PC-3 (cell line): ENCODE measurements at regions not wholly inside any gene's neighbourhood (a gene's known extent, or its start where the extent isn't known, plus 50 kb on each side); places are given as distances from the start of the nearest gene placed in this dataset.

Experiments
- ATAC-seq: fragments of 200-7000 bp; cut with Tn5 transposase; 2 replicates; pipeline ENCODE4 v1.9.1; 2020; ENCODE audit warnings: mild to moderate bottlenecking, moderate library complexity
- BruUV-seq: library from RNA; stranded (reverse); fragments of 400-500 nt; replicated peaks from 2 replicates; lab custom pipeline; 2021; lab: Mats Ljungman, UMichigan
- CTCF ChIA-PET: fragments of 300-600 bp; sonication (Branson Sonifier 250); formaldehyde crosslinking; loops from one replicate; lab custom pipeline; 2022; ENCODE audit warnings: antibody characterized with exemption; lab: Charles Lee
- POLR2A ChIA-PET: fragments of 300-600 bp; sonication (Branson Sonifier 250); formaldehyde crosslinking; loops from one replicate; lab custom pipeline; 2022; ENCODE audit warnings: antibody characterized with exemption; ENCODE audit not compliant: unreplicated experiment; lab: Charles Lee
- DNase-seq: peaks from one replicate; pipeline ENCODE4 v3.0.0-alpha.2; 2015
- H2AFZ ChIP-seq: fragments of 300-600 bp; sonication (generic); 2 replicates; pipeline ENCODE4 v1.6.0; 2016; ENCODE audit warnings: antibody characterized with exemption, low read length
- H3F3A ChIP-seq: fragments of 300-600 bp; sonication (generic); one replicate; pipeline ENCODE4 v1.6.0; 2017; ENCODE audit warnings: antibody characterized with exemption, low read length, control low read depth, mild to moderate bottlenecking; ENCODE audit not compliant: unreplicated experiment
- H3K27ac ChIP-seq: fragments of 300-600 bp; sonication (generic); 2 replicates; pipeline ENCODE4 v1.5.1; 2016; ENCODE audit warnings: mild to moderate bottlenecking, low read length
- H3K27me3 ChIP-seq: fragments of 300-600 bp; sonication (generic); 2 replicates; pipeline ENCODE4 v1.6.1; 2016; ENCODE audit warnings: low read length, mixed read lengths
- H3K36me3 ChIP-seq: fragments of 300-600 bp; sonication (generic); 2 replicates; pipeline ENCODE4 v1.6.1; 2016; ENCODE audit warnings: low read depth, mixed run types, low read length, mixed read lengths
- H3K4me1 ChIP-seq: fragments of 300-600 bp; sonication (generic); 2 replicates; pipeline ENCODE4 v1.5.1; 2016; ENCODE audit warnings: low read length; ENCODE audit not compliant: insufficient read depth
- H3K4me2 ChIP-seq: fragments of 300-600 bp; sonication (generic); 2 replicates; pipeline ENCODE4 v1.6.0; 2016; ENCODE audit warnings: low read length
- H3K4me3 ChIP-seq: fragments of 300-600 bp; sonication (generic); 2 replicates; pipeline ENCODE4 v1.5.1; 2016; ENCODE audit warnings: mild to moderate bottlenecking, low read length, mixed read lengths
- H3K79me2 ChIP-seq: fragments of 300-600 bp; sonication (generic); 2 replicates; pipeline ENCODE4 v1.6.1; 2017; ENCODE audit warnings: low read length, mixed read lengths
- H3K9ac ChIP-seq: fragments of 300-600 bp; sonication (generic); 2 replicates; pipeline ENCODE4 v1.6.0; 2016; ENCODE audit warnings: mild to moderate bottlenecking, low read length
- H3K9me2 ChIP-seq: fragments of 300-600 bp; sonication (generic); replicated peaks from 2 replicates; pipeline ENCODE4 v1.6.1; 2016; ENCODE audit warnings: mixed run types, low read length, mixed read lengths
- H3K9me3 ChIP-seq: fragments of 300-600 bp; sonication (generic); 2 replicates; pipeline ENCODE4 v1.6.1; 2016; ENCODE audit warnings: low read length, mixed read lengths
- H4K20me1 ChIP-seq: fragments of 300-600 bp; sonication (generic); 2 replicates; pipeline ENCODE4 v1.6.1; 2016; ENCODE audit warnings: low read length, mixed read lengths
- CTCF ChIP-seq: fragments of 300-600 bp; sonication (generic); conservative IDR thresholded peaks from 2 replicates; pipeline ENCODE4 v1.5.1; 2017; ENCODE audit warnings: antibody characterized with exemption, low read depth, mild to moderate bottlenecking, low read length
- EZH2 ChIP-seq: fragments of 300-600 bp; sonication (generic); IDR thresholded peaks from one replicate; pipeline ENCODE4 v1.6.1; 2017; ENCODE audit warnings: antibody characterized with exemption, mild to moderate bottlenecking, low read length; ENCODE audit not compliant: unreplicated experiment
- EZH2phosphoT487 ChIP-seq: fragments of 300-600 bp; sonication (generic); IDR thresholded peaks from 2 replicates; pipeline ENCODE4 v1.6.1; 2018; ENCODE audit warnings: mild to moderate bottlenecking, antibody characterized with exemption, low read length, borderline replicate concordance
- intact Hi-C: fragments of 100-400 bp; cut with micrococcal nuclease; formaldehyde crosslinking; loops from 2 replicates; pipeline ENCODE4 v1.9.0; 2023

- POLR2A ChIA-PET = no interaction called here
- no peaks in the 10 kb centered on the region for H3F3A ChIP-seq
- H3K4me3 ChIP-seq = no peak overlapping the region
- H4K20me1 ChIP-seq = no peaks in the 10 kb centered on the region
- H3K9ac ChIP-seq = no peak overlapping the region
- no peaks in the 10 kb centered on the region for H3K36me3 ChIP-seq
- no peaks in the 10 kb centered on the region for H3K27me3 ChIP-seq
- H3K9me2 ChIP-seq = no peaks in the 10 kb centered on the region
- intact Hi-C loops = no loop called here
- H3K4me1 ChIP-seq = no peaks in the 10 kb centered on the region
- peaks cover 11% of the 10 kb centered on the region; the same call in 1 of the 2 replicates for H3K9me3 ChIP-seq
- TF ChIP-seq EZH2 = no peak
- no peak for TF ChIP-seq CTCF
- no peak for TF ChIP-seq EZH2phosphoT487
- H3K4me2 ChIP-seq = no peak overlapping the region
- ATAC-seq = no peak
- no peak overlapping the region for H2AFZ ChIP-seq
- H3K27ac ChIP-seq = no peak overlapping the region
- no peak for DNase-seq
- no TSS peak for BruUV-seq
- CTCF ChIA-PET = no interaction called here
- H3K79me2 ChIP-seq = no peaks in the 10 kb centered on the region
Observed at GRCh38 chr10:44153918-44154670, 230.8 kb downstream of the CXCL12 start.

DNA sequence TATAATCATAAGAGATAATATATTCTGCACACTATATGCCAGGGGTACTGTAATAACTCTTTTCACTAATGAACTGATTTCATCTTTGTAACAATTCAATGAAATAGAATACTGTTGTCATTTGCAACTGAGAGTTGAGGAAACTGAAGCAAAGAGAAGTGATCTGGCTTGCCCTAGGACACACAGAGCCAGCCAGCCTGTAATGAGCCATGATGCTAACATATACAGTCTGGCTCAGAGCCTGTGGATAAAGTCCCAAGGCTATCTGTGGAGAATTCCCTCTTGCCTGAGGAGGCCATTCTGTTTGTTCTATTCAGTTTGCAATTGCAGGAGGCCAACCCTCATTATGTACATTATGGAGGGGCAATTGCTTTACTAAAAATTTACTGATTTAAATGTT is 241.3 kb downstream of the CXCL12 start:
- Histone ChIP-seq H3K4me1 (no peaks in the 10 kb centered on the region), H3F3A (no peaks in the 10 kb centered on the region), H2AFZ (no peak overlapping the region), H3K4me2 (no peak overlapping the region), H3K27ac (no peak overlapping the region), H3K27me3 (no peaks in the 10 kb centered on the region), H3K9ac (no peak overlapping the region), H4K20me1 (no peaks in the 10 kb centered on the region), H3K9me2 (no peaks in the 10 kb centered on the region), H3K36me3 (no peaks in the 10 kb centered on the region), H3K4me3 (no peak overlapping the region), H3K9me3 (no peaks in the 10 kb centered on the region), H3K79me2 (no peaks in the 10 kb centered on the region)
- ChIA-PET CTCF (no interaction called here), POLR2A (no interaction called here)
- TF ChIP-seq EZH2 = no peak
- no peak for TF ChIP-seq CTCF
- TF ChIP-seq EZH2phosphoT487 = no peak
- no peak for ATAC-seq
- DNase-seq = no peak
- intact Hi-C loops = no loop called here
- BruUV-seq = no TSS peak
